ENCODE measurements at regions not wholly inside any gene's neighbourhood (a gene's known extent, or its start where the extent isn't known, plus 50 kb on each side); places are given as distances from the start of the nearest gene placed in this dataset.

- TF ChIP-seq CTCF (IDR thresholded peaks at IDR 0.05), result no peak
- intact Hi-C loops (cut with DNase I, micrococcal nuclease), result no loop called here
Observed at GRCh38 chr5:169426784-169427183, 125.8 kb upstream of the SLIT3 start.

GRCh38 chr5:169424670-169425378, 123.9 kb upstream of the SLIT3 start:
- Histone ChIP-seq H3K36me3 (ENCODE audit: low read depth) (no peaks in the 10 kb centered on the region), H3K9me3 (no peaks in the 10 kb centered on the region), H3K4me1 (ENCODE audit: low read depth) (no peaks in the 10 kb centered on the region), H3K4me3 (no peak overlapping the region)
- ATAC-seq, result no peak
- no peak for TF ChIP-seq CTCF (IDR thresholded peaks at IDR 0.05)
- DNase-seq, result no peak
- intact Hi-C loops (cut with DNase I, micrococcal nuclease), result no loop called here

More at GRCh38 chr5:169426784-169427183, 125.8 kb upstream of the SLIT3 start:
- no peaks in the 10 kb centered on the region for H3K4me1 ChIP-seq (ENCODE audit: low read depth)
- H3K4me3 ChIP-seq, result no peak overlapping the region
- no peaks in the 10 kb centered on the region for H3K36me3 ChIP-seq (ENCODE audit: low read depth)
- DNase-seq (no peak), ATAC-seq (no peak)
- H3K9me3 ChIP-seq, result no peaks in the 10 kb centered on the region

- no peak for TF ChIP-seq CTCF (IDR thresholded peaks at IDR 0.05)
- ATAC-seq (no peak), DNase-seq (no peak)
- no peaks in the 10 kb centered on the region for H3K9me3 ChIP-seq
- H3K4me3 ChIP-seq, result no peak overlapping the region
- H3K4me1 ChIP-seq (ENCODE audit: low read depth), result no peaks in the 10 kb centered on the region
- no peaks in the 10 kb centered on the region for H3K36me3 ChIP-seq (ENCODE audit: low read depth)
- intact Hi-C loops (cut with DNase I, micrococcal nuclease), result no loop called here
Observed at GRCh38 chr5:169424279-169424655, 123.3 kb upstream of the SLIT3 start.

- DNase-seq (no peak), ATAC-seq (no peak)
- intact Hi-C loops (cut with DNase I, micrococcal nuclease), result no loop called here
- TF ChIP-seq CTCF (IDR thresholded peaks at IDR 0.05), result no peak
- H3K36me3 ChIP-seq (ENCODE audit: low read depth), result no peaks in the 10 kb centered on the region
- no peaks in the 10 kb centered on the region for H3K9me3 ChIP-seq
- no peak overlapping the region for H3K4me3 ChIP-seq
- H3K4me1 ChIP-seq (ENCODE audit: low read depth), result no peaks in the 10 kb centered on the region
Observed at GRCh38 chr5:169423580-169424278, 122.8 kb upstream of the SLIT3 start.

- intact Hi-C loops (cut with DNase I, micrococcal nuclease), result no loop called here
- DNase-seq, result no peak
- ATAC-seq, result no peak
- Histone ChIP-seq H3K4me3 (no peak overlapping the region), H3K36me3 (ENCODE audit: low read depth) (no peaks in the 10 kb centered on the region), H3K9me3 (no peaks in the 10 kb centered on the region), H3K4me1 (ENCODE audit: low read depth) (no peaks in the 10 kb centered on the region)
- TF ChIP-seq CTCF (IDR thresholded peaks at IDR 0.05), result no peak
Observed at GRCh38 chr5:169422087-169422486, 121.1 kb upstream of the SLIT3 start.
